ENCODE measurements at regions not wholly inside any gene's neighbourhood (a gene's known extent, or its start where the extent isn't known, plus 50 kb on each side); places are given as distances from the start of the nearest gene placed in this dataset.

GRCh38 chr6:126118058-126118755 is 131.9 kb downstream of the TRMT11 start (continued):
- TF ChIP-seq ZHX1 (conservative IDR thresholded peaks at IDR 0.05; ENCODE audit: low read length) (no peak), HMGN3 (IDR thresholded peaks at IDR 0.05; ENCODE audit: borderline replicate concordance, extremely low read depth, insufficient read length, low read depth, low read length) (peak; percentile 29), ZNF143 (CRISPR knock-in tag; IDR thresholded peaks at IDR 0.05) (no peak), ZNF354B (CRISPR knock-in tag; IDR thresholded peaks at IDR 0.05) (no peak), ZNF76 (CRISPR knock-in tag; IDR thresholded peaks at IDR 0.05; ENCODE audit: borderline replicate concordance) (no peak), HDAC2 (IDR thresholded peaks at IDR 0.05) (peak; percentile 80; the same call in 1 of the 2 replicates), CC2D1A (IDR thresholded peaks at IDR 0.05) (peak; percentile 24; the same call in 1 of the 2 replicates), ELK1 (CRISPR knock-in tag; IDR thresholded peaks at IDR 0.05) (no peak), MNT (conservative IDR thresholded peaks at IDR 0.05) (peak in 1 of 2 experiments; percentile 50; a peak in 1 of 4 replicates), TFAP4 (CRISPR knock-in tag; IDR thresholded peaks at IDR 0.05; ENCODE audit: borderline replicate concordance) (peak; percentile 32; the same call in 1 of the 2 replicates), CBFA2T2 (conservative IDR thresholded peaks at IDR 0.05) (peak; percentile 94), ETS1 (conservative IDR thresholded peaks at IDR 0.05; ENCODE audit: control insufficient read depth, low read depth, low read length) (no peak), TEAD4 (IDR thresholded peaks at IDR 0.05; ENCODE audit: low read length) (peak; percentile 98), TEAD4 (CRISPR knock-in tag; IDR thresholded peaks at IDR 0.05; ENCODE audit: borderline replicate concordance) (no peak), RCOR1 (IDR thresholded peaks at IDR 0.05; ENCODE audit: borderline replicate concordance in 1 of 2, low read depth in 2 of 2, low read length in 2 of 2) (peak; percentile 85 to 98), VEZF1 (CRISPR knock-in tag; IDR thresholded peaks at IDR 0.05) (peak; percentile 37; the same call in 1 of the 2 replicates), CBX2 (IDR thresholded peaks at IDR 0.05; ENCODE audit: insufficient read depth, low read length, poor library complexity, severe bottlenecking) (no peak), ZNF224 (CRISPR knock-in tag; IDR thresholded peaks at IDR 0.05) (no peak)
